HG03457 (cell line): ENCODE measurements at regions not wholly inside any gene's neighbourhood (a gene's known extent, or its start where the extent isn't known, plus 50 kb on each side); places are given as distances from the start of the nearest gene placed in this dataset.

Source experiments
- ATAC-seq: cut with Tn5 transposase; IDR thresholded peaks from one replicate; pipeline ENCODE4 v1.9.1; 2021; ENCODE audit warnings: moderate number of reproducible peaks; ENCODE audit not compliant: unreplicated experiment

DNA sequence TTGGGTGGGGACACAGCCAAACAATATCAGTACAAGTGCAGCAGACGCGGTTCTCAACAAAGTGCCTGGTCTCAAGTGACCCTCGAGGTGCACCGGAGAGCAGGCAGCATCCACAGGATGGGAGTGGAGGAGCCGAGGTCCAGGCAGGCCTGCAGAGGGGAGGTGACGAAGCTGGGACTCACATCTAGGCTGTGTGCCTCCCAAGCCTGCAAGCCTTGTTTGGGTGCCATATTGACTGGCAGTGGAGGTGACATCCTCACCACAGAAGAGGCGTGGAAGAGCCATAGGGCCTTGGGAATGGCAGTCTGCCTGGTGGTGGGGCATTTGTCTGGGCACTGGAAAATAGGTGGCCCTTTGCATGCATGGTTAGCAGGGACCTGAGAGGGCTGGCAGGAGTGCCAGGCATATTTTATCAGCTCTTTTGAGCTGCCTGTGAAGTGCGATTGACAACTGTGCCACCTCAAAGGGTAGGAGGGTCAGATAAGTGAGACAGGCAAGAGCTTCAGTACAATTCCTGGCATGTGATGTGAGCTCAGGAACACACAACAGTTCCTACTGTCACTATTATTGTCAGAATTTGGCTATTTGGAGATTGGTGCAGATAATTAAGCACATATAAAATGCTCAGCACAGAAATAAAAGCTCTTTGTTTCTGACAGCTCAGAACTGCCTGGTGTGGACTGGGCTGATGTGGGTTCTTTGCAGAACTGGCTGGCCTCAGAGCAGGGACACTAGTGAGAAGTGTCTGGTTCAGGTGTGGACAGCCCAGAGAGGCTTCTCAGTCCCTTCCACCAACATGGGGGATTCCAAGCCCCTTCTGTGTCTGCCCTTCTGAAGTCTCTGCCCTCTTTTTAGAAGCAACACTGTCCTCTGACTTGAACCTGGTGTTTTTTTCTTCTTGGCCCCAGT, 347.6 kb upstream of the AJAP1 start:
- ATAC-seq, result no peak

DNA sequence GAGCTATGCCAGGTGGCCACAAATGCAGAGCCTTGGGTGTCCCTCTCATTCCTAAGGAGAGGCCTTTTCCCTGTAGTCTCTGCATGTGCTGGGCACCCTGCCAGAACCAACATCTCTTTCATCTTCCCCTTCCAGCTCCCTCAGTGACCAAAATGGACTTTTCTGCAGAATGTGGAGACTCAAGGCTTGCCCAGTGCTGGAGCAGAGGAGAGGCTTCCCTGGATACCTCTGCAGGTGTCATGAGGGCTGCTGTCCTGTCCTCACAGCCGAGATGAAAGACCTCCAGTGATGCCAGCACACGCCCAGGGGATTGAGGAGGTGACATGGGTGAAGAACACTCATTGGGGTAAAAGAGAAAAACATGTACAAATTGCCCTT, 347.0 kb upstream of the AJAP1 start:
- no peak for ATAC-seq

DNA sequence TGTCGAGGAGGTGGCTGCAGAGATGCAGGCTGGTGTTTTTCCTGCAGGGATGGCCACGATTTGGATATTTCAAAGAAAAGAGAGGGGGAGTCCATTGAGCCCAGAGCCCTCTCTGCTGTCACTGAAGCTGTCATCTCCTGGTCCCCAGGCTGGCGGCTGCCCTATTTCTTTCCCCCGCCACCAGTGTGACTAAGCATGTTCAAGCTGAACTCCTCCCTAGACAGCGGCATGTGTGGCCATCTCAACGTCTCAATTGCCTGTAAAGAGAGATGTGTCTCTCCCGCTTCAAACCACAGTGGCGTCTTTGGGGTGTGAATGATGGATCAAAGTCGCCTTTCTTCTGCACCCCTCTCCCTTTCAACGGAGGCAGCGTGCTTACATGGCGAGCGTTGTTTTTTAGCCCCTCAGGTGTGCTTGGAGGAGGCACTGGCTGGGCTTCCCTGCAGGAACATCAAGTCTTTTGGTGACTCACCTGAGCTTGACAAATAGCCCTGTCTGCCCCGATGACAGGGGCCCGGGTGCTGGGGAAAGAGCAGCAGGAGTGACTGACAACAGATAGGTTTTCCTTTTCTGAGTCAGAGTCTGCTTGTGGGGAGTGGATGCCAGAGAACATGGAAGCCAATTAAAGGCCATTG, 346.4 kb upstream of the AJAP1 start:
- ATAC-seq, result no peak

DNA sequence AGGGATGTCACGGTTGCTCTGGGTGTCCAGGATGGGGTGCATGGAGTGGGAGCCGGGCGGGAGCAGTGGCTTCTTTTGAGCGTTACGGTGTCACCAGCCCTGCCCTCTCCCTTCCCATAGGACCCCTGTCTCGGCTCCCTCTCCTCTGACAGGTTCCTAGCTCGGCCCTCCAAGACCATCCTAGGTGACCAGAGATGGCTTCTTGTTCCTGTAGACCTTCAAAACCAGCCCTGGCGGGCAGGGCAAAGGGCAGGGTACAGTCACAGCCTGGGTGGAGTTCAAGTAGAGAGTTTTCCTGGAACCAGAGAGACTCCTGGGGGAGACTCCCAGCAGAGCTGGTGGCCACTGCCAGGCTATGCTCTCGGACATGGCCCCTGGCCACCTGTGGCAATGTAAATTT, 345.6 kb upstream of the AJAP1 start:
- no peak for ATAC-seq

DNA sequence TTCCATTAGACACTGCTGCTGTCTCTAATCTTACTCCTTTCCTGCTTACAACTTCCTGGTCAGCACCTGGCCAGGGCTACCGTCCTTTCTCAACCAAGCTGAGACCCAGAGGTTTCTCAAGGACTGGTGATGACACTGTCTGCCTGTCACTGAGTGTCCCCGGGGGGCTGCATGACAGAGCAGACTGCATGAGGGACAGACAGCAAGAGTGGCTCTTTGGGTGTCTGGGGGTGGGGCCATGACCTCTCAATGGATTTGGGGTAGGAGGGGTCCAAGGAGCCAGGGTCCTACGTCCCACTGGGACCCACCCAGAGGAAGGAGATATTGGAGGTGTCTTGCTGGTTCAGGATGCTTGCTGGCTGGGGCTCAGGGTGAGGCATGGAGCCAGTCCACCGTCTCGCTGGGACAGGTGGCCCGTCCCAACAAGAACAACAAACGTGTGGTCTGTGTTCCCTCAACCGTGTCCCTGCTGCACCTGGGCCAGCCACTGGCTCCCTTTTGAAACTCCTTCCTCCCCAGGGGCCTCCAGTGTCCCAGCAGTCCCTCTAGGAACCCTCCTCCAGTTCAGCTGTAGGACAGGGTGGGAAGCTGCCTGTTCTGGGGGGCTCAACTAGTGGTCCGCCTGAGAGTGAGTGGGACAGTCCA, 344.6 kb upstream of the AJAP1 start:
- ATAC-seq, result no peak

DNA sequence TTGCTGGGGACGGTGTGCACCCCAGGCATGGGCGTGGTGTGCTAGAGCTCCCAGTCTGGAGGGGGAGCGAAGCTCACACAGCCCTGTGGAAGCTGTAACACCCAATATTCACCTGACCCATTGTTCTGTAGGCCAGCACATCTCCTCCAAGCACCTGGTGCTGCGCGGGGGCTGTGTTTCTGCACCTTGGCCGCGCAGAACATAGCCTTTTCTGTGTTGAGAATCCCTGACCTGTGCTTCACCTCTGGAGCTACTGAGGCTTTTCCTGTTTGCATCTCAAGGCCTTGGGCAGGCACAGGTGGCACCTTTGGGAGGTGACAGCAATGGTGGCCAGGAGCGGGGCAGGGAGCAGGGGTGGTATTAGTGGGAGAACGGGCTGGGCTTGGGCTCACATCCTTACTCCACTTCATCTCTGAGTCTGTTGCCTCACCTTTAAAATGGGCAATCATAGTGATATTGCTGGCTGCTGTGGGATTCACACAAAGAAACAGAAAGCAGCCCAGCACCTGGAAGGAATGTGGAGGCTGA, 343.9 kb upstream of the AJAP1 start:
- no peak for ATAC-seq

DNA sequence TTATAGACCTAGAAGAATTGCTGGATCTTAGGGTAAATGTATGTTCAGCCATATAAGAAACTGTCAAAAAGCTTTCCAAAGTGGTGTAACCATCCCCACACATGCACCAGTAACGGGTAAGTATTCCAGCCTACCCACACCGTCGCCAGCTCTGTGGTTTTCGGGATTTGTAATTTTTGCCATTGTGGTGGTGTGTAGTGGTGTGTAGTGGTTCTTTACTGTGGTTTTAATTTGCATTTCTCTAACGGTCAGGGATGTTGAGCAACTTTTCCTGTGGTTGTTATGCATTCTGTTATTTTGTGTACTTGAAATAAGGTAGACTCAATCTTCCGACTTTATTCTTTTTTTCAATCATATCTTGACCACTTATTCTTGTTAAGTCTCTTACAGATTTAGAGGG, 342.4 kb upstream of the AJAP1 start:
- ATAC-seq, result no peak

DNA sequence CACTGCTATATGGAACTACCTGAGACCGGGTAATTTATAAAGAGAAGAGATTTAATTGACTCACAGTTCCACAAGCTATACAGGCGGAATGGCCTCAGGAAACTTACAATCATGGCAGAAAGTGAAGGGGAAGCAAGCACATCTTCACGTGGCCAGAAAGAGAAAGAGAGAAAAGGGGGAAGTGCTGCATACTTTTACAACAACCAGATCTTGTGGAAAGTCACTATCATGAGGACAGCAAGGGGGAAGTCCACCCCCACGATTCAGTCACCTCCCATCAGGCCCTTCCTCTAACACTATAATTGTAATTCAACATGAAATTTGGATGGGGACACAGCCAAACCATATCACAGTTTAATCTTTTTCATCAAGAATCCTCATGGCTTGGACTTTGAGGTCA, 339.2 kb upstream of the AJAP1 start:
- ATAC-seq, result no peak

DNA sequence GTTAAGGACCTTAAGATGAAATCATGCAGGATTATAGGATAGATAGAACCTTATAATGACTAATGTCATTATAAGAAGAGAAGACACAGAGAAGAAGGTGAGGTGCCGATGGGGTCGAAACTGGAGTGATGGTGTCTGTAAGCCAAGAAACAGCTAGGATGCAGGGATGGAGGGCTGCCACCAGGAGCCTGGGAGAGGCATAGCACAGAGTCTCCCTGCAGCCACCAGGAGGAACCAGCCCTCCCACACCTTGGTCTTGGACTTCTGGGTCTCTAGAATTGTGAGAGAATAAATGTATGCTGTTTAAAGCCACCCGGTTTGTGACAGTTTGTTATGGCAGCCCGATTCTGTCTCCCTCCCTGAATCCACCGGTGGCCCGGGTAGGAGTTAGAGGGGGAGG, 337.2 kb upstream of the AJAP1 start:
- no peak for ATAC-seq

DNA sequence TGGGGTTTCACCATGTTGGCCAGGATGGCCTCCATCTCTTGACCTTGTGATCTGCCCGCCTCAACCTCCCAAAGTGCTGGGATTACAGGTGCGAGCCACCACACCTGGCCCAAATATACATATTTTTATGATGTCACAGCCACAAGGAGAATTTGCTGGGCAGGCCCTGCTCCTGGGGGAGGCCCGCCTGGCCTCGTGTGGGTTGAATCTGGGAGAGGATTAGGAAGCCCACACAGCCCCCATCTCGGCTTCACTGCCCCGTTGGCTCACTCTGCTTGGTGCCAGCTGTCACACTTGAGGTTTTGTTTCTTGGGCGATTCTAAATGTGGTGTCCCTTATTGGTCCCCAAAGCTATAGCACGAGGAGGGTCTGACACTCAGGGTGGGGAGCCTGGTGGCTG, 335.7 kb upstream of the AJAP1 start:
- ATAC-seq, result no peak

DNA sequence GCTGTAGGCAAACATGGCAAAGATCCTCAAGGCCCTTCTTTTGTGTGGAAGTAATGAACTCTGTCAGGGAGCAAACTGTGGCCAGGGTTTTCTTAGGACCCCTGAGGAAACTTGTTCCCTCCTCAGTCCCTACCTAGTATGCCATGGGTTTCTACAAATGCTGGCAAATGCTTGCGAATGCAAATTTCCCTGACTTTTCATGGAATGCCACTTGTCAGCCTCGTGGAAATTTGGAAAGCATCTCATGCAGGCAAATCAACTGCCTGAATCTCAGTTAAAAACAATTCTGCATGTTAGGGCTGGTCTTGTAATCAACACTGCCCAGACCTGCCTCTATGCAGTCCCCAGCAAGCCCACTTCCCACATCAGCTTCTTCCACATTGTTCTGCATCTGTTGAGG, 334.9 kb upstream of the AJAP1 start:
- no peak for ATAC-seq

DNA sequence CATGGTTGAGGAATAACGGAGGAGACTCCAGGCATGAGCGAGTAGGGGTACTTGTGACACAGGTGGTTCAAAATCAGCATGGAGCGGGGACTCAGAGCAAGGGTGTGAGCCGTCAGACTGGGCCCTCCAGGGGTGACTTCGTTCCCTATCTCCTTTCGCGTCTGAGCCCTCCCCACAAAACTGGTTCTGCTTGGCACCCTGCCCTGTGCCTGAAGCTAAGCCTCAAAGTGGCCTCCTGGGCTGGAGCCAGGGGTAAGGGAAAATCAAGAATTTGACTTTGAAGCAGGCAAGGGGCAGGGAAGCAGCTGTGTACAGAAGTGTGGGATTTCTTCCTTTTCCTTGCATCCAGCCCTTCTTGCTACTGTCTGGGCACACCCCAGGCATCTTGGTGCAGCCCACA, 331.5 kb upstream of the AJAP1 start:
- no peak for ATAC-seq

DNA sequence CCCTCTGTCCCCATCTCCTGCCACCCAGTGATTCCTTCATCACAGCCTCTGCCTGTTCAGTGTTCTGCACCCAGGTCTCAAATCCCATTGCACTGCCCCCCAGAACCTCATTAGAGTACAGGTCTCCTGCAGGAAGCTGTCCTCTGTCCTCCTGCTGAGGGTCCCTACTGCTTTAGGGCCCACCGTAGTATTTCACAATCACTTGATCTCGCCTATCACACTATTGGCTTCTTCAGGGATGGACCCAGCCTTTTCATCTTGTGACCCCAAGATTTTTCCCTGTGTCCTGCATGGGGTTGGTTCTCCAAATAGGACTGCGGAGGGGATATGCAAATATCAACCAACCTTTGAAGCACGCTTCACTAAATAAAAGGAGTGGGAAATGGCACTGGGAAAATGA, 331.1 kb upstream of the AJAP1 start:
- ATAC-seq, result no peak

DNA sequence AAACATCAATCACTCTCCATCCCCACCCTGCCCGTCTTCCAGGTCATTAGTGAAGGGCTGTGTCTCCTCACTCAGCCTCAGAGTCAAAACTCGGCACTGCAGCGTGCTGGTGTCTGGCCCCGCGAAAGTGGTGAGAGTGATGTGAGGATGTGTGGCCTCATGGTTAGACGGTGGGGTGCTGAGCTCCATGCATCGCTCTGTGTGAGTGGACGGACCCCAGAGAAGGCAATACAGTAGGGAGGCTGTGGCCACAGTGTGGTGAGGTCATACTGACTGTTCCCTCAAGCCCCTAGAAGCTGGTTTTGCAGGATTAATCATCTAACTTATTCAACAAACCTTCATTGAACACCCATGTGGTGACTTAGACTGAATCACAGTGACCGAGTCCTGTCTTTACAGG, 329.9 kb upstream of the AJAP1 start:
- ATAC-seq, result no peak

DNA sequence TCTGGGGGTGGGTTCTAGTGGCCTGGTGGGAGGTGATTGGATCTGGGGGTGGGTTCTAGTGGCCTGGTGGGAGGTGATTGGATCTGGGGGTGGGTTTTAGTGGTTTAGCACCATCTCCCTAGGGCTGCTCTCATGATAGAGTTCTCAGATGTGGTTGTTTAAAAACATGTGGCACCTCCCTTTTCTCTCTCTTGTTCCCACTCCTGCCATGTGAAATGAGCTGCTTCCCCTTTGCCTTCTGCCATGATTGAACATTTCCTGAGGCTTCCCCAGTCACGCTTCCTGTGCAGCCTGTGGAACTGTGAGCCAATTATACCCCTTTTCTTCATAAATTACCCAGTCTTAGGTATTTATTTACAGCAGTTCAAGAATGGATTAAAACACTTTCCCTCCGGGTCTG, 327.3 kb upstream of the AJAP1 start:
- ATAC-seq, result no peak

DNA sequence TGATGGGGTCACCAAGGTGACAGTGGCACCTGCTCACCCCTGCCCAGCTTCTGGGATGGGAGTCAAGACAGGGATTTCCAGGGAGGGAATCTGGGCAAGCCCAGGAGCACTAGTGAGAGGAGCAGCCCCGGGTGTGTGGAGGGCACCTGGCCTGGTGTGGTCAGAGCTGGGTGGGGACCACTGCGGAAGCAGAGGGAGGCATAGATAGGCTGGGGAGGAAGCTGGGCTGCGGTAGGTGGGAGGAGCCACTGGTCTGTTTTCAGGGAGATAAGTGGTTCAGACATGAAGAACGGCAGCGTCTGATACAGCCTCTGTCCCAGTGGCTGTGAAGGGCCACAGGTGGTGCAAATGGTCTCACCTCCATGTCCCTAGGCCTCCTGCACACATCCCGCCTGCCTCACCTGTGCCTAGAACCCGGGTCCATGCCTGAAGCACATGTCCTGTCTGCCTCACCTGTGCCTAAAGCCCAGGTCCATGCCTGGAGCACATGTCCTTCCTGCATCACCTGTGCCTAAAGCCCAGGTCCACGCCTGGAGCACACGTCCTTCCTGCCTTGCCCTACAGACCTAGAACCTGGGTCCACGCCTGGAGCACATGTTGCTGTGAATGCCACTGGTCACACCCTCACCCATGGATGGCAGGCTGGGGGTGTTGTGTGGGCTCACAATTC, 325.9 kb upstream of the AJAP1 start:
- no peak for ATAC-seq

DNA sequence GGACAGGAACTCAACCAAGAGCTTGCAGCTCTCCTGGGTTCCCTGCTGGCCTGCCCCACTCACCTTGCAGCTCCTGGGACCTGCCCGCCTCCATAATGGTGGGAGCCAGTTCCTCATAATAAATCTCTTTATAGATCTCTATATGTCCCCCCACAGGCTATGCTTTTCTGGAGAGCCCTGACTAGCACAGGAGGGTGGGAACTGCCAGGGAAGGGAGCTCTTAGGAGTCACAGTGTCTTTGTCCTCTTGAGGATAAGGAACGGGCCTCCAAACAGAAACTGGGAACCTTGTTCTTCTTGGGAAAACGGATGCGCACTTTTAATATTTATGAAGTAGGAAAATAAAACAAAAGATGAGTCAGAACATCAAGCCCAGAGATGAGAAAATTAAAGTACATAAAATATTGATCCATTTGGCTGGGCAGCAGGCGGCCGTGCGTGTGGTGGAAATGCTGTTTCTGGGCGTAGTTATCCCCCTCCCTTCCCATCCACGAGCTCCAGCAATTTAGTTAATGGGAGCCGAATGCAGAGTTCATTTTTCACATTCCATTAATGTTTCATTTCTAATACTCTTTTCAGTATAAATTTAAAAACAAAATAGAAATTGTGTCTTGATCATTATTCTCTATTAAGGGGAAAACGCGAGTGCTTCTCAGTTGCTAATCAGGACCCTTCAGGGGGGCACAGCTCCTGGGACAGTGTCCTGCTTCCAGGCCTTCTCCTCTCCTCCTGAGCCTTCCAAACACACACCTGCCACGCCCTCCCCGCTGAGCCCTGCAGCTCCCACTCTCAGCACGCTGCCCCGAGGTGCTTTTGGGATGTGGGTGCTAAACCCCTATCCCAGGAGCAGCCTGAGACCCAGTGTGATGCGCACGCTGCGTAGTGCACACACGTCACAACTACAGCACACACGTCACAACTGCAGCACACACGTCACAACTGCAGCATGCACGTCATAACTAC, 323.3 kb upstream of the AJAP1 start:
- no peak for ATAC-seq

DNA sequence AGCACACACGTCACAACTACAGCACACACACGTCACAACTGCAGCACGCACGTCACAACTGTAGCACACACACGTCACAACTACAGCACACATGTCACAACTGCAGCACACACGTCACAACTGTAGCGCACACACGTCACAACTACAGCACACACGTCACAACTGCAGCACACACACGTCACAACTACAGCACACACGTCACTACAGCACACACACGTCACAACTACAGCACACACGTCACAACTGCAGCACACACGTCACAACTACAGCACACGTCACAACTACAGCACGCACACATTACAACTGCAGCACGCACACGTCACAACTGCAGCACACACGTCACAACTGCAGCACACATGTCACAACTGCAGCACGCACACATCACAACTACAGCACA, 322.6 kb upstream of the AJAP1 start:
- ATAC-seq, result no peak

DNA sequence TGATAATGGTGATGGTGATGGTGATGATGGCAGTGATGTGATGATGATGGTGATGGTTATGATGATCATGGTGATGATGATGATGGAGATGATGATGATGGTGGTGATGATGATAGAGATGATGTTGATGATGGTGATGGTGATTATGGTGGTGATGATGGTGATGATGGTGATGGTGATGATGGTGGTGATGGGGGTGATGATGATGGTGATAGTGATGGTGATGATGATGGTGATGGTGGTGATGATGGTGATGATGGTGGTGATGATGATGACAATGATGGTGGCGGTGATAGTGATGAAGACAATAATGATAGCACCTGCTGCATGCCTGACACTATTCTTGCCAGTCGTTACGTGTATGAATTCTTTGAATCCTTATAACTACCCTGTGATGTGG, 317.9 kb upstream of the AJAP1 start:
- no peak for ATAC-seq

DNA sequence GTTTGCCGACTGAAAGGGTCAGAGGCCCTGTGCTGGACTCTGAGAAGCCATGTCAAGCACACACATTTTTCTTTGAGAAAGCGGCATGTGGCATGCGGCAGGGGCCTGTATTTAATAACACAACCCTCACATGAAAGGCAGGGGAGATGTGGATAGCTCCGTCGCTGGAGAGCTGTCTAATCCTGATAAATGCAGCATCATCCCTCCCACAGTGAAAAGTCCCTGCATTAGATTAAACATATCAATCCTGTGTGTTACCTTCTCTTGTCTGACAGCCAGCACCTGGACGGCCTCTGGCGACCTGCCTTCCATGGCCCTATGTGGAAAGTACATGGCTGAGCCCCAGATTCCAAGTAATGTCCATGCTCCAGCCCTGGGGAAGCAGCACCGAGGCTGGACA, 313.0 kb upstream of the AJAP1 start:
- no peak for ATAC-seq
